ENCODE measurements at regions not wholly inside any gene's neighbourhood (a gene's known extent, or its start where the extent isn't known, plus 50 kb on each side); places are given as distances from the start of the nearest gene placed in this dataset.

- TF ChIP-seq EP300 (IDR thresholded peaks at IDR 0.05) (no peak), POLR2A (IDR thresholded peaks at IDR 0.05) (no peak), CTCF (IDR thresholded peaks at IDR 0.05) (no peak)
- Histone ChIP-seq H3K36me3 (no peaks in the 10 kb centered on the region), H3K27me3 (no peaks in the 10 kb centered on the region), H3K9me3 (no peaks in the 10 kb centered on the region), H3K4me3 (no peak overlapping the region), H3K27ac (no peak overlapping the region), H3K4me1 (ENCODE audit: insufficient read depth) (peaks cover 31% of the 10 kb centered on the region)
- 76 to 90% (median 88%) methylated on average over 7 of the region's 7 CpGs for WGBS, 3 donors
- intact Hi-C loops (cut with DNase I): loop anchor here in 1 of 4 donors (10.0 kb wide), 1 partner anchor 131 kb away; the partner anchor contains the start of gene GLI2
- peak in 1 of 5 donors; percentile 32 for DNase-seq
Observed at GRCh38 chr2:120866071-120866470, 130.4 kb downstream of the GLI2 start.

DNA sequence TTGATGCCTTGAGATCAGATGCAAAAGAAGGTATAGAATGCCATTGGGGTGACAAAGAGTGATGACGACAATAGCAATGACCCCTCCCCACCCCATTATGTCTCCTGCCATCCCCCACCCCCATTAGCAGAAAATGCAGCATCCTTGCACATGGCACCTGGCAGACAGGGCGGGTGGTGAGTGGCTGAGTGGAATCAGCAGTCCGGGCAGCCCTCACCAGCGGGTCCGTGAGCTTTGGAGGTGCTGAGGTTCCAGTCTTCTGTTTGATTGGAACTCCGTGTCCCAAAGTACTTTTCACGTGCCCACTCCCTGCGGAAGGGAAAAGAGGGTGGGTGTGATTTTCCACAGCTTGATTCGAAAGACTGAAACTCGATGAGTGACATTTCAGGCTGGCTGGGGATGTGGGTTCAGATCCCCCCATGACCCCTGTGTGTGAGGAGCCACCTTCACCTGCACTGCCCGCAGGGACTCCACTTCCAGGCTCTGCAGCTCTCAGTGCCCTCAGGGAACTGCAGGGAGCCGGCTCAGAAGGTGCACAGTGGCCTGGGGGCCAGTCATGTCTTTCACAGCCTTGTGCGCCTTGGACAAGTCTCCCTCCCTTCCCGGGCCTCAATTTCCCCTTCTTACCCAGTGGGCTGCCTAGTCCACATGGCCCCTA, 130.9 kb downstream of the GLI2 start:
- TF ChIP-seq EP300 (IDR thresholded peaks at IDR 0.05) (no peak), POLR2A (IDR thresholded peaks at IDR 0.05) (no peak), CTCF (IDR thresholded peaks at IDR 0.05) (no peak)
- no peak overlapping the region for H3K4me3 ChIP-seq
- peak overlapping the region; percentile 40 to 81 for H3K27ac ChIP-seq
- peak in 1 of 5 donors; percentile 34 for DNase-seq
- no peaks in the 10 kb centered on the region for H3K9me3 ChIP-seq
- intact Hi-C loops (cut with DNase I): loop anchor here in 1 of 4 donors (10.0 kb wide), 1 partner anchor 132 kb away; the partner anchor contains the start of gene GLI2
- H3K27me3 ChIP-seq: no peaks in the 10 kb centered on the region
- peaks cover 29% of the 10 kb centered on the region for H3K4me1 ChIP-seq (ENCODE audit: insufficient read depth)
- 72 to 85% (median 81%) methylated on average over 14 of the region's 14 CpGs for WGBS, 3 donors
- no peaks in the 10 kb centered on the region for H3K36me3 ChIP-seq

DNA sequence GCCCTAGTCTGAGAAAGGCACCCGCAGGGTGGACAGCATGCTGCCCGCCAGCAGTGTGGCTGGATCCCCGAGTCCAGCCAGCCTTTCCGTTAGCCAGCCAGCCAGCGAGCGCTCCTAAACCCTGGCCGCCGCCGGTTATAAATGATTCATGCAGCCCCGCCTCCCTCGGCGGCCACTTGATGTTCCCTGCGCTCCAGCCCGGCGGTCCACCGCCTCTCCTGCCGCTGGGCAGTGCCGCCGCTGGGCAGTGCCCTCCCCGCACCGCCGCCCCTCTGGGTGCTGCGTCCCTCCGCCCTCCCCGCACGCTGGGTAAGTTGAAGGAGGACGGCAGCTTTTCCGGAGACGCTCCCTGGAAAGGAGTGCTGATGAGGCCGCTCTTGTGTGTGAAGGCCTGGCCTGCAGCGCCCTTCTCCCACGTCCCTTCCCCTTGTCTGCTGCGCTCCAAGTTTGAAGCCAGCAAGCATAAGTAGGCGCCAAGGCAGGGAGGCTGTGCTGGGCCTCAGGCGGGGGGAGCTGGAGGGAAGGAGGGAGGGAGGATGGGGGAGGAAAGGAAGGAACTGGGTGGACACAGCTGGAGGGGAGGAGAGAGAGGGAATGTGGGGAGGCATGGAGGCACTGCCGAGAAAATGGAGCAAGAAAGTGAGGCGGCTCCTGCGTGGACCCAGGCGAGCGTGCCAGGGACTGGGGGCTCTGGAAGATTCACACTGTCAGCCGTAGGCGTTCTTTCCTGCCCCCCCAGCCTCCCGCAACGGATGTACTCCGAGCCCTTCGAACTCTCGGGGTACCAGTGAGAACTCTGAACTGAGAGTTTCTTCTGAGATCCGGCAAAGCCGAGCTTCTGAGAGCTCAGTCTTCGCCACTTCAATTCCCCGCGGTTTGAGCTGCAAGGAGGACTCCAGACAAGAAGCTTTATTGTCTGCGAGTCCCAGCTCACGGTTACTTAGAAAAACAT, 131.9 kb downstream of the GLI2 start:
- H3K36me3 ChIP-seq: no peaks in the 10 kb centered on the region
- no peaks in the 10 kb centered on the region for H3K9me3 ChIP-seq
- H3K4me1 ChIP-seq (ENCODE audit: insufficient read depth): peaks cover 28% of the 10 kb centered on the region
- H3K27ac ChIP-seq: peak overlapping the region; percentile 40 to 81
- no peaks in the 10 kb centered on the region for H3K27me3 ChIP-seq
- 0 to 1% (median 1%) methylated on average over 45 to 54 of the region's 54 CpGs for WGBS, 3 donors
- TF ChIP-seq POLR2A (IDR thresholded peaks at IDR 0.05): no peak
- TF ChIP-seq CTCF (IDR thresholded peaks at IDR 0.05): no peak
- no peak for TF ChIP-seq EP300 (IDR thresholded peaks at IDR 0.05)
- peak; percentile 81 to 86 (median 85) for DNase-seq
- intact Hi-C loops (cut with DNase I): loop anchor here in 1 of 4 donors (10.0 kb wide), 1 partner anchor 133 kb away; the partner anchor contains the start of gene GLI2
- H3K4me3 ChIP-seq: peak overlapping the region; percentile 36

DNA sequence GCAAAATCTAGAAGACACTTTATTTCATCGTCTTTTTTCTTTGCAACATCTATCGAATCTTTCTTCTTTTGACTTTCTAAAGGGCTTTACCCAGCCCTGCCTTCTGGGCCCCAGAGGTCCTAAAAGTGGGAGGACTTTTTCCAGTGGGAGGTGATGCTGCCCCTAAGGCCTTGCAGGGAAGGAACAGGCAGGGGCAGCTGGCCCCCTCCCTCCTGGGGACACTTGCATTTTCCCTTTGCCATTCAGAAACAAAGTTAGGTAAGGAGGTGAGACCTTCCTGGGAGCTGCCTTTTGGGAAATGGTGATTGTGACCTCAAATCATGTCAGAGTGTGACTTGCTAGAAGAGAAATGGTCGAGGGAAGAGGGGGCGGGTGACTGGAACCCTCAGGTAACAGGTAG, 132.7 kb downstream of the GLI2 start:
- no peaks in the 10 kb centered on the region for H3K9me3 ChIP-seq
- peaks cover 21% of the 10 kb centered on the region for H3K4me1 ChIP-seq (ENCODE audit: insufficient read depth)
- 47 to 55% (median 52%) methylated on average over 4 of the region's 4 CpGs for WGBS, 3 donors
- intact Hi-C loops (cut with DNase I): loop anchor here in 1 of 4 donors (10.0 kb wide), 1 partner anchor 134 kb away; the partner anchor contains the start of gene GLI2
- peak overlapping the region; percentile 23 to 81 for H3K27ac ChIP-seq
- H3K4me3 ChIP-seq: peak overlapping the region; percentile 36
- TF ChIP-seq CTCF (IDR thresholded peaks at IDR 0.05): no peak
- no peak for TF ChIP-seq POLR2A (IDR thresholded peaks at IDR 0.05)
- TF ChIP-seq EP300 (IDR thresholded peaks at IDR 0.05): no peak
- DNase-seq: peak in 1 of 5 donors; percentile 32
- no peaks in the 10 kb centered on the region for H3K27me3 ChIP-seq
- no peaks in the 10 kb centered on the region for H3K36me3 ChIP-seq

Data from ovary (tissue), 7 donors.